RWPE2 (cell line): ENCODE measurements at regions not wholly inside any gene's neighbourhood (a gene's known extent, or its start where the extent isn't known, plus 50 kb on each side); places are given as distances from the start of the nearest gene placed in this dataset.

ENCODE experiments used
- ATAC-seq: fragments of 200-7000 bp; cut with Tn5 transposase; 3 replicates; pipeline ENCODE4 v1.9.1; 2021; ENCODE audit warnings: low read depth
- DNase-seq: peaks from one replicate; pipeline ENCODE4 v3.0.0-alpha.2; 2020; ENCODE audit warnings: low spot score
- H3K27ac ChIP-seq: fragments of 450-650 bp; 2 replicates; pipeline ENCODE4 v1.5.1; 2017; ENCODE audit warnings: mild to moderate bottlenecking; ENCODE audit not compliant: poor library complexity, severe bottlenecking
- H3K27me3 ChIP-seq: fragments of 250-450 bp; sonication (Bioruptor Pico); 2 replicates; pipeline ENCODE4 v1.5.1; 2021; ENCODE audit warnings: mild to moderate bottlenecking, moderate library complexity; ENCODE audit not compliant: insufficient read depth, poor library complexity, severe bottlenecking
- H3K36me3 ChIP-seq: fragments of 250-450 bp; sonication (Bioruptor Pico); 2 replicates; pipeline ENCODE4 v1.5.1; 2020; ENCODE audit warnings: low read depth, mild to moderate bottlenecking, moderate library complexity
- H3K4me1 ChIP-seq: fragments of 250-450 bp; sonication (Bioruptor Pico); 2 replicates; pipeline ENCODE4 v1.5.1; 2021; ENCODE audit warnings: mild to moderate bottlenecking, moderate library complexity; ENCODE audit not compliant: insufficient read depth, poor library complexity, severe bottlenecking
- H3K4me3 ChIP-seq: fragments of 250-450 bp; sonication (Bioruptor Pico); 2 replicates; pipeline ENCODE4 v1.5.1; 2021; ENCODE audit warnings: mild to moderate bottlenecking, moderate library complexity; ENCODE audit not compliant: severe bottlenecking
- H3K9me3 ChIP-seq: fragments of 250-450 bp; sonication (Bioruptor Pico); 2 replicates; pipeline ENCODE4 v1.5.1; 2021; ENCODE audit warnings: mild to moderate bottlenecking, moderate library complexity; ENCODE audit not compliant: severe bottlenecking
- TF ChIP-seq, protein P1 (sequence below): fragments of 450-650 bp; IDR thresholded peaks from one replicate; pipeline ENCODE4 v1.5.1; 2017; ENCODE audit warnings: mild to moderate bottlenecking, moderate library complexity; ENCODE audit not compliant: poor library complexity, severe bottlenecking

DNA sequence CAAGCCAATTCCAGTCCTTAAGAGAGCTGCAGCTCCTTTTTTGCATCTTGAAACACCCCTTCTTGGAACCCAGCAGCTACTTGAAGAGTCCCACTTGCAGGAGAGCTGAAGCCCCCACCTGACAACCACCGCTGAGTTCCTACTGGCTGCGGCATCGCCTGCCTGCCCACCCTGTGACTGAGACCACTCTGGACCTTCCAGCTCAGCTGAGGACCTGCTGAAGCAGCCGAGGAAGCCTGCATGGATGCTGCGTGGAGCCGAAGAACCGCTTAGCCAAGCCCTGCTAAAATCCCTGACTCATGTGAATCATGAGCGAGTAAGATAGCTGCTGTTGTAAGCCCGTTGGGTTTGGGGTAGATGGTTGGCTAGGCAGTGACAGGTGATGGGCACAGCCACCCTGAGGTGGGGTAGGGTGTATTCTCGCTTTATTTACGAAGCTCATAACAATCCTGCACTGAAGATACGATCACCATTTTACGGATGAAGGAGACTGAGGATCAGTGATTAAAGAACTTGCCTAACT, 78.4 kb downstream of the INHBB start:
- H3K27ac ChIP-seq, result no peak overlapping the region
- H3K36me3 ChIP-seq, result no peaks in the 10 kb centered on the region
- H3K27me3 ChIP-seq, result no peaks in the 10 kb centered on the region
- DNase-seq, result no peak
- H3K9me3 ChIP-seq, result no peaks in the 10 kb centered on the region
- TF ChIP-seq, protein P1, sequence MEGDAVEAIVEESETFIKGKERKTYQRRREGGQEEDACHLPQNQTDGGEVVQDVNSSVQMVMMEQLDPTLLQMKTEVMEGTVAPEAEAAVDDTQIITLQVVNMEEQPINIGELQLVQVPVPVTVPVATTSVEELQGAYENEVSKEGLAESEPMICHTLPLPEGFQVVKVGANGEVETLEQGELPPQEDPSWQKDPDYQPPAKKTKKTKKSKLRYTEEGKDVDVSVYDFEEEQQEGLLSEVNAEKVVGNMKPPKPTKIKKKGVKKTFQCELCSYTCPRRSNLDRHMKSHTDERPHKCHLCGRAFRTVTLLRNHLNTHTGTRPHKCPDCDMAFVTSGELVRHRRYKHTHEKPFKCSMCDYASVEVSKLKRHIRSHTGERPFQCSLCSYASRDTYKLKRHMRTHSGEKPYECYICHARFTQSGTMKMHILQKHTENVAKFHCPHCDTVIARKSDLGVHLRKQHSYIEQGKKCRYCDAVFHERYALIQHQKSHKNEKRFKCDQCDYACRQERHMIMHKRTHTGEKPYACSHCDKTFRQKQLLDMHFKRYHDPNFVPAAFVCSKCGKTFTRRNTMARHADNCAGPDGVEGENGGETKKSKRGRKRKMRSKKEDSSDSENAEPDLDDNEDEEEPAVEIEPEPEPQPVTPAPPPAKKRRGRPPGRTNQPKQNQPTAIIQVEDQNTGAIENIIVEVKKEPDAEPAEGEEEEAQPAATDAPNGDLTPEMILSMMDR, result no peak
- ATAC-seq, result no peak
- H3K4me3 ChIP-seq, result no peak overlapping the region
- H3K4me1 ChIP-seq, result no peaks in the 10 kb centered on the region

- no peak overlapping the region for H3K4me3 ChIP-seq
- H3K36me3 ChIP-seq, result no peaks in the 10 kb centered on the region
- TF ChIP-seq, protein P1, result no peak
- no peaks in the 10 kb centered on the region for H3K27me3 ChIP-seq
- no peak overlapping the region for H3K27ac ChIP-seq
- DNase-seq, result no peak
- no peaks in the 10 kb centered on the region for H3K9me3 ChIP-seq
- ATAC-seq, result no peak
- no peaks in the 10 kb centered on the region for H3K4me1 ChIP-seq
These were observed 79.1 kb downstream of the INHBB start for GRCh38 chr2:120425014-120425413.

DNA sequence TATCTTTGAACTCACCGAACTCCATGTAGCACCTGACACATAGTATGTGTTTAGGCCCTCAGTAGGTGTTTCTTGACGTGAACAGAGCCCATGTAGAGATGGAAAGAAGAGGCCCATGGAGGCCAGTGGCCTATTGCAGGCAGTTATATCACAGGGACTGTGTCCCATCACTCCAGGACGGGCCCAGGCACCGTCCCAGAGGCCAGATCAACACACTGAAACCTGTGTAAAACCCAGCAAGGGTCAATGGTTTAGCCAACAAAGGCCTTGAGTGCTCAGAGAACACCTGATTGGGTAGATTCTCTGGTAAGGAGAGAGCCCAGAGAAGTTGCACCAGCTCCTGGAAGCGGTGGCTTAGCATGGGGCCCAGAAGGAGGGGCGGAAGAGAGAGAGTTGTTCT, 82.8 kb downstream of the INHBB start:
- no peaks in the 10 kb centered on the region for H3K27me3 ChIP-seq
- no peaks in the 10 kb centered on the region for H3K9me3 ChIP-seq
- DNase-seq, result no peak
- TF ChIP-seq, protein P1, result no peak
- no peaks in the 10 kb centered on the region for H3K4me1 ChIP-seq
- no peak overlapping the region for H3K27ac ChIP-seq
- ATAC-seq, result no peak
- H3K4me3 ChIP-seq, result no peak overlapping the region
- no peaks in the 10 kb centered on the region for H3K36me3 ChIP-seq

- no peak for ATAC-seq
These were observed 83.9 kb downstream of the INHBB start for GRCh38 chr2:120429586-120430500.

More at GRCh38 chr2:120429586-120430500, 83.9 kb downstream of the INHBB start:
- Histone ChIP-seq H3K27ac (no peak overlapping the region), H3K4me3 (no peak overlapping the region), H3K9me3 (no peaks in the 10 kb centered on the region), H3K36me3 (no peaks in the 10 kb centered on the region), H3K27me3 (no peaks in the 10 kb centered on the region), H3K4me1 (no peaks in the 10 kb centered on the region)
- TF ChIP-seq, protein P1, result no peak
- DNase-seq, result no peak
